ENCODE measurements at regions not wholly inside any gene's neighbourhood (a gene's known extent, or its start where the extent isn't known, plus 50 kb on each side); places are given as distances from the start of the nearest gene placed in this dataset.

DNA sequence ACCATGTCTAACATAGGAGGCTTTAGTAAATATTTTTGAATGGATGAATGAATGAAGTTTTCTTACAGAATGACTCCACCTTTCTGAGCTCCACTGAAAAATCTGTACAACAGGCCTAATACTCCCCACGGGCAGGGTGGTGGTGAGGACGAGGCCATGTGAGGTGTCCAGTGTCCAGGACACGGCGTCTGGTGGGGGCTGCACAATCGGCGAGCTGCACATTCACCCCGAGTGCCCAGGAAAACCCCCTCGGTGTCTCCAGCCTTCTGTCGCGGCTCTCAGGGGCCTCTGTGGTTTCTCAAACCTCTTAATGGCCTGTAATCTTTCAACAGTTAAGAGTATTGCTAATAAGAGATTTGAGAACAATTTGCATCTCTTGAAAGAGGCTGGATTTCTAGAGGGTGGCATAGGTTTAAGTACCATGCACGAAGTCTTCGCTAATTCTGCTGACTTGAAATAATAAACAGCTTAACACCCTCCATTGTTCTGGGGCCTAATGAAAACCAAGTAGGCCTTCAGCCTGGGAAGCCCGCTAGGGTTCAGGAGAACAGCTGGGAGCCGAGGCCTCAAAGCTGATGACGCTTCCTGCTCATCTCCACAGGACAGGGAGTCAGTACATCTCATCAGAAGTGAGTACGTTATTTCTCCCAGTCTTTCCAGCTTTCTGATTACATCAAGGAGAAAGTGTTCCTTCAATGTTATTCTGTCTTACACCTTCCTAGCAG lies 304.6 kb upstream of the FOXF1 start:
- no peak for TF ChIP-seq CTCF (IDR thresholded peaks at IDR 0.05; ENCODE audit: unreplicated experiment)
- Mint-ChIP-seq H3K36me3 (no peaks in the 10 kb centered on the region), H3K9me3 (peaks cover 6% of the 10 kb centered on the region), H3K27me3 (ENCODE audit: low read depth) (peaks cover 10% of the 10 kb centered on the region), H3K27ac (no peak overlapping the region), H3K4me1 (peaks cover 8% of the 10 kb centered on the region), H3K4me3 (no peak overlapping the region)
- DNase-seq (ENCODE audit: low spot score in 2 of 2, unreplicated experiment in 2 of 2) = no peak

GRCh38 chr16:86207350-86207749 lies 303.0 kb upstream of the FOXF1 start:
- peaks cover 4% of the 10 kb centered on the region for H3K4me1 Mint-ChIP-seq

GRCh38 chr16:86209202-86209601 lies 301.1 kb upstream of the FOXF1 start:
- peaks cover 6% of the 10 kb centered on the region for H3K9me3 Mint-ChIP-seq
- no peak overlapping the region for H3K27ac Mint-ChIP-seq
- peaks cover 9% of the 10 kb centered on the region for H3K27me3 Mint-ChIP-seq (ENCODE audit: low read depth)
- DNase-seq (ENCODE audit: low spot score in 2 of 2, unreplicated experiment in 2 of 2) = no peak
- no peak overlapping the region for H3K4me3 Mint-ChIP-seq
- peaks cover 2% of the 10 kb centered on the region for H3K4me1 Mint-ChIP-seq
- H3K36me3 Mint-ChIP-seq = no peaks in the 10 kb centered on the region
- TF ChIP-seq CTCF (IDR thresholded peaks at IDR 0.05; ENCODE audit: unreplicated experiment) = no peak

More at GRCh38 chr16:86207350-86207749, 303.0 kb upstream of the FOXF1 start:
- TF ChIP-seq CTCF (IDR thresholded peaks at IDR 0.05; ENCODE audit: unreplicated experiment) = no peak
- DNase-seq (ENCODE audit: low spot score in 2 of 2, unreplicated experiment in 2 of 2) = no peak
- Mint-ChIP-seq H3K9me3 (peaks cover 6% of the 10 kb centered on the region), H3K36me3 (no peaks in the 10 kb centered on the region), H3K4me3 (no peak overlapping the region), H3K27me3 (ENCODE audit: low read depth) (peaks cover 8% of the 10 kb centered on the region), H3K27ac (no peak overlapping the region)

DNA sequence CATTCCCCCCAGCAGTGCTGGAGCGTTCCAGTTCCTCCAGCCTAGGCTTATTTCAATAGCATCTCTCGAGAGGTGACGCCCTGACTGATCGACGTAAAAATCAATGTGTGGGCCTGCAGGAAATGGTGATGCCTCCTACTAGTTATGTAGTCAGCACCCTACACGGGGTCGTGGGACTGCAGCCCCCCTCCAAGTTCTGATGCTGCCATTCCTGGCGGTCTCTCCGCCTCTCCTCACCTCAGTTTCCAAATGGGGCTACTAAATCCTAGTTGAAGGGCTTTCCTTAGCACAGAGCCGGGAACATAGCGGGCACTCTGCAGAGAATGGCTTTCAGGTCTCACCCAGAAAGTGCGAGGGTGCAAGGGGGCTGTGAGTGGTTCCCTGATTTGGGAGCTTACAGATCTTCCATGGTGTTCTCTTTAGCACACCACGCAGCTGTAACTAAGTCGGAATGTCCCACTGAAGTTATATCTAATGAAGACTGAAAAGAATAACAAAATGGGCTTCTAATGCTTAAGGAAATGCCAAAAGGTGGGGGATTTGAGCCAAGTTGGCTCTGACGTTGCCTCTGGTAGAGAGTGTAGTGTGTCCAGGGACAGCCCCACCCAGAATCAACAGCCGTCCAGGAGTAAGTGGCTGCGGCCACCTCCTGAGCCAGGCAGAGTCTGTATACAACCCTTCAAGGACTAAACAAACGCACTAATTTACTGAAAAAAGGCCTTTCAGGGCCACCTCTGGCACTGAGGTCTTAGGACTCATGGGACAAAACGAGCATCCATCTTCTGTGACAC lies 299.7 kb upstream of the FOXF1 start:
- no peak for DNase-seq (ENCODE audit: low spot score in 2 of 2, unreplicated experiment in 2 of 2)
- H3K4me3 Mint-ChIP-seq = no peak overlapping the region
- no peaks in the 10 kb centered on the region for H3K36me3 Mint-ChIP-seq
- H3K27ac Mint-ChIP-seq = no peak overlapping the region
- H3K27me3 Mint-ChIP-seq (ENCODE audit: low read depth) = peaks cover 10% of the 10 kb centered on the region
- no peaks in the 10 kb centered on the region for H3K4me1 Mint-ChIP-seq
- TF ChIP-seq CTCF (IDR thresholded peaks at IDR 0.05; ENCODE audit: unreplicated experiment) = no peak
- peaks cover 6% of the 10 kb centered on the region for H3K9me3 Mint-ChIP-seq

DNA sequence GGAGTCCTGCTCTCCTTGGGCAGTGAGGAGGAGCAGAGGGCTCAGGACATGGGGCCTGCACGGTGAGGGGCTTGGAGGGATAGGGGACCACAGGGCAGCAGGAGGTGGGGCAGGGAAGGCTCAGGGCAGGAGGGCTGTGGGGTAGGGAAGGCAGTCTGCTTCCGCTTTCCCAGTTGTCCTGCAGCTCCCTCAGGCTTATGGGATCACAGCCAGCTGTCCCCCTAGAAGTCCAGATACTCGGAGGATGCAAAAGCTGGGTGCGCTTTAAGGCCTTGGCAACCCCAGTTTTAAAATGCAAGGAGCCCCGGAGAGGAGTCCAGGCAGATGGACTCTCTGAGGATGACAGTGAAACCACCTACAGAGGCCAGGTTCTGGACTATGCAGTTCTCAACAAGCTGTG lies 299.1 kb upstream of the FOXF1 start:
- no peak for DNase-seq (ENCODE audit: low spot score in 2 of 2, unreplicated experiment in 2 of 2)
- peaks cover 6% of the 10 kb centered on the region for H3K9me3 Mint-ChIP-seq
- H3K4me3 Mint-ChIP-seq = no peak overlapping the region
- peaks cover 13% of the 10 kb centered on the region for H3K27me3 Mint-ChIP-seq (ENCODE audit: low read depth)
- H3K36me3 Mint-ChIP-seq = no peaks in the 10 kb centered on the region
- TF ChIP-seq CTCF (IDR thresholded peaks at IDR 0.05; ENCODE audit: unreplicated experiment) = no peak
- H3K27ac Mint-ChIP-seq = no peak overlapping the region
- no peaks in the 10 kb centered on the region for H3K4me1 Mint-ChIP-seq

All from mesothelial cell of epicardium (in vitro differentiated cells).